ENCODE measurements at regions not wholly inside any gene's neighbourhood (a gene's known extent, or its start where the extent isn't known, plus 50 kb on each side); places are given as distances from the start of the nearest gene placed in this dataset.

GRCh38 chr11:37484298-37484697, 886.3 kb upstream of the RAG2 start:
- no peak for DNase-seq (ENCODE audit: low read depth, low spot score)
- intact Hi-C loops (cut with micrococcal nuclease; ENCODE audit: unreplicated experiment): no loop called here

More at GRCh38 chr11:37484298-37484697, 886.3 kb upstream of the RAG2 start:
- no TSS peak for BruUV-seq (replicated peaks)
- Histone ChIP-seq H3K9ac (ENCODE audit: control insufficient read depth, insufficient read depth, low read length) (no peak overlapping the region), H3K4me3 (no peak overlapping the region), H3K9me3 (replicated peaks; ENCODE audit: control insufficient read depth, insufficient read depth, low read length) (no peaks in the 10 kb centered on the region), H3K4me2 (ENCODE audit: control insufficient read depth, insufficient read depth) (no peak overlapping the region), H4K20me1 (ENCODE audit: control insufficient read depth, insufficient read depth) (no peaks in the 10 kb centered on the region), H2AFZ (ENCODE audit: control insufficient read depth, low read depth, low read length) (no peak overlapping the region), H3K79me2 (ENCODE audit: control insufficient read depth, insufficient read depth, low read length) (no peaks in the 10 kb centered on the region), H3K27me3 (replicated peaks in 1 of 2; ENCODE audit: control insufficient read depth in 2 of 2, insufficient read depth in 2 of 2, low read length in 1 of 2) (no peaks in the 10 kb centered on the region), H3K27ac (ENCODE audit: control insufficient read depth, insufficient read depth) (no peak overlapping the region), H3K4me1 (ENCODE audit: control insufficient read depth, insufficient read depth, low read length) (no peaks in the 10 kb centered on the region), H3K36me3 (ENCODE audit: control insufficient read depth in 2 of 2, insufficient read depth in 2 of 2, low read length in 1 of 2) (no peaks in the 10 kb centered on the region)
- in situ Hi-C loops (cut with MboI): no loop called here
- no peak for ATAC-seq
- no peak for FAIRE-seq
- ChIA-PET POLR2A (no interaction called here), SMC1A (ENCODE audit: uncharacterized antibody, unreplicated experiment) (no interaction called here), RAD21 (ENCODE audit: unreplicated experiment) (no interaction called here), CTCF (no interaction called here)
- no peak for TF ChIP-seq SIX5 (IDR thresholded peaks at IDR 0.05; ENCODE audit: low read depth, low read length, severe bottlenecking)
- no peak for TF ChIP-seq CHD4 (IDR thresholded peaks at IDR 0.05)
- TF ChIP-seq RBBP5 (conservative IDR thresholded peaks at IDR 0.05): no peak
- no peak for TF ChIP-seq POU2F2 (IDR thresholded peaks at IDR 0.05; ENCODE audit: borderline replicate concordance, low read depth, low read length)
- no peak for TF ChIP-seq EZH2 (IDR thresholded peaks at IDR 0.05; ENCODE audit: borderline replicate concordance, control insufficient read depth, low read depth, low read length)
- TF ChIP-seq ZBTB33 (IDR thresholded peaks at IDR 0.05): no peak
- TF ChIP-seq SUPT20H (IDR thresholded peaks at IDR 0.05; ENCODE audit: borderline replicate concordance, control insufficient read depth, low read depth, low read length): no peak
- TF ChIP-seq CBX5 (IDR thresholded peaks at IDR 0.05; ENCODE audit: low read depth): no peak
- no peak for TF ChIP-seq IRF5 (IDR thresholded peaks at IDR 0.05; ENCODE audit: borderline replicate concordance)
- TF ChIP-seq YY1 (IDR thresholded peaks at IDR 0.05; ENCODE audit: low read depth, low read length): no peak
- TF ChIP-seq NR2F1 (conservative IDR thresholded peaks at IDR 0.05): no peak
- TF ChIP-seq STAT3 (IDR thresholded peaks at IDR 0.05; ENCODE audit: low read depth, low read length): no peak
- no peak for TF ChIP-seq PKNOX1 (IDR thresholded peaks at IDR 0.05)
- TF ChIP-seq NR2C2 (IDR thresholded peaks at IDR 0.05; ENCODE audit: borderline replicate concordance, control insufficient read depth, insufficient read length, low read depth): no peak

Measured in GM12878 (cell line).